ENCODE measurements at regions not wholly inside any gene's neighbourhood (a gene's known extent, or its start where the extent isn't known, plus 50 kb on each side); places are given as distances from the start of the nearest gene placed in this dataset.
"Not testable (repeated sequence)": the region's sequence is repeated elsewhere in the genome, so short reads cannot be mapped to it uniquely, and the experiment has no call there.

DNA sequence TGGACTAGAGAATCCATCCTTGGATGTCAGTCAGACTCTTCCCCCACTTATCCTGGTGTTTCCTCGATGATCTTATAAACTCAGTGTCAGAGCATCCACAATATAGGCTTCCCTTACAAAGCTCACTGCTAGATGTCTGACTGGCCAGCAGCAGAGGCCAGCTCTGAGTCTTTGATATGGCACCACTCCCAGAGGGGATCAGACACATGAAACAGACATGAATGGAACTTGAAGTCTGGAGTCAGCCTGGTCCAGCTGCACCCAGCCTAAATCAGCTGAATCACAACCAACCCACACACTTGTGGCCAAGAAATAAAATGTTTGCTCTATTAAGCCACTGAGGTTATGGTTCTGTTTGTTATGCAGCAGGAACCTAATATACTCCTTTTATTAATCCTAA, 129.6 kb upstream of the MED14 start:
- Histone ChIP-seq H3K4me3 (ENCODE audit: low read depth, low read length) (no peak overlapping the region), H3K27ac (no peak overlapping the region), H3K27me3 (ENCODE audit: insufficient read depth, low read depth, severe bottlenecking) (no peaks in the 10 kb centered on the region), H3K9me3 (ENCODE audit: severe bottlenecking) (peaks cover 9% of the 10 kb centered on the region), H3K36me3 (no peaks in the 10 kb centered on the region)
- TF ChIP-seq, protein P1, sequence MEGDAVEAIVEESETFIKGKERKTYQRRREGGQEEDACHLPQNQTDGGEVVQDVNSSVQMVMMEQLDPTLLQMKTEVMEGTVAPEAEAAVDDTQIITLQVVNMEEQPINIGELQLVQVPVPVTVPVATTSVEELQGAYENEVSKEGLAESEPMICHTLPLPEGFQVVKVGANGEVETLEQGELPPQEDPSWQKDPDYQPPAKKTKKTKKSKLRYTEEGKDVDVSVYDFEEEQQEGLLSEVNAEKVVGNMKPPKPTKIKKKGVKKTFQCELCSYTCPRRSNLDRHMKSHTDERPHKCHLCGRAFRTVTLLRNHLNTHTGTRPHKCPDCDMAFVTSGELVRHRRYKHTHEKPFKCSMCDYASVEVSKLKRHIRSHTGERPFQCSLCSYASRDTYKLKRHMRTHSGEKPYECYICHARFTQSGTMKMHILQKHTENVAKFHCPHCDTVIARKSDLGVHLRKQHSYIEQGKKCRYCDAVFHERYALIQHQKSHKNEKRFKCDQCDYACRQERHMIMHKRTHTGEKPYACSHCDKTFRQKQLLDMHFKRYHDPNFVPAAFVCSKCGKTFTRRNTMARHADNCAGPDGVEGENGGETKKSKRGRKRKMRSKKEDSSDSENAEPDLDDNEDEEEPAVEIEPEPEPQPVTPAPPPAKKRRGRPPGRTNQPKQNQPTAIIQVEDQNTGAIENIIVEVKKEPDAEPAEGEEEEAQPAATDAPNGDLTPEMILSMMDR (IDR thresholded peaks at IDR 0.05; ENCODE audit: low read depth, low read length) = no peak
- no peak for DNase-seq

- Histone ChIP-seq H3K27ac (no peak overlapping the region), H3K4me3 (ENCODE audit: low read depth, low read length) (no peak overlapping the region), H3K27me3 (ENCODE audit: insufficient read depth, low read depth, severe bottlenecking) (no peaks in the 10 kb centered on the region), H3K9me3 (ENCODE audit: severe bottlenecking) (peaks cover 4% of the 10 kb centered on the region), H3K36me3 (no peaks in the 10 kb centered on the region)
- no peak for DNase-seq
- TF ChIP-seq, protein P1 (IDR thresholded peaks at IDR 0.05; ENCODE audit: low read depth, low read length) = no peak
Observed at GRCh38 chrX:40866893-40867292, 131.6 kb upstream of the MED14 start.

DNA sequence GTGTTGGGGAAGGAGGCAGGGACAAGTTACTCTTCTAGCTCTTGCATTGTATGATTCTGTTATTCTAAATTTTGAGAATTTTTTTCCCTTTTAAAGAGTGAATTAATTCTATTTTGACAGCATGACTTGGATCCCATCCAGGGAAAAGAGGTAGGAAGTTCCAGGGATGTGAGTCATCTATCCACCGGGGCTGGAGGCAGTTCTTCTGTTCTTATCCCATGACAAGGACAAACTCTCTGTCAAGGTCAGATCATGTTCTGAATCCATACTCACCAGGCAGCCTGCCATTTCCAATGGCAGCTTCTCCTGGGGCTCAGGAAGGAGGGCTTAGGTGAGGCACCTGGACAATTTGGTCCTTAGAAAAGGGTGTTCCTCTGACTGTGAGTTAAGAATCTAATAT, 132.0 kb upstream of the MED14 start:
- no peak overlapping the region for H3K27ac ChIP-seq

GRCh38 chrX:40868868-40869267, 133.5 kb upstream of the MED14 start:
- Histone ChIP-seq H3K27ac (no peak overlapping the region), H3K27me3 (ENCODE audit: insufficient read depth, low read depth, severe bottlenecking) (peaks cover 8% of the 10 kb centered on the region), H3K36me3 (no peaks in the 10 kb centered on the region), H3K9me3 (ENCODE audit: severe bottlenecking) (peaks cover 4% of the 10 kb centered on the region), H3K4me3 (ENCODE audit: low read depth, low read length) (no peak overlapping the region)
- DNase-seq = no peak
- TF ChIP-seq, protein P1 (IDR thresholded peaks at IDR 0.05; ENCODE audit: low read depth, low read length) = no peak

More for the DNA sequence above, 132.0 kb upstream of the MED14 start:
- H3K27me3 ChIP-seq (ENCODE audit: insufficient read depth, low read depth, severe bottlenecking) = no peaks in the 10 kb centered on the region
- peaks cover 4% of the 10 kb centered on the region for H3K9me3 ChIP-seq (ENCODE audit: severe bottlenecking)
- TF ChIP-seq, protein P1 (IDR thresholded peaks at IDR 0.05; ENCODE audit: low read depth, low read length) = no peak
- H3K36me3 ChIP-seq = no peaks in the 10 kb centered on the region
- H3K4me3 ChIP-seq (ENCODE audit: low read depth, low read length) = no peak overlapping the region
- no peak for DNase-seq

GRCh38 chrX:40870982-40871381, 135.6 kb upstream of the MED14 start:
- not testable (repeated sequence) for H3K27ac ChIP-seq; DNase-seq; H3K9me3 ChIP-seq (ENCODE audit: severe bottlenecking); H3K36me3 ChIP-seq; H3K27me3 ChIP-seq (ENCODE audit: insufficient read depth, low read depth, severe bottlenecking); H3K4me3 ChIP-seq (ENCODE audit: low read depth, low read length)

- H3K27me3 ChIP-seq (ENCODE audit: insufficient read depth, low read depth, severe bottlenecking) = peaks cover 8% of the 10 kb centered on the region
- no peaks in the 10 kb centered on the region for H3K36me3 ChIP-seq
- H3K27ac ChIP-seq = no peak overlapping the region
- DNase-seq = no peak
- peaks cover 4% of the 10 kb centered on the region for H3K9me3 ChIP-seq (ENCODE audit: severe bottlenecking)
- TF ChIP-seq, protein P1 (IDR thresholded peaks at IDR 0.05; ENCODE audit: low read depth, low read length) = no peak
- no peak overlapping the region for H3K4me3 ChIP-seq (ENCODE audit: low read depth, low read length)
Observed at GRCh38 chrX:40871385-40872082, 136.2 kb upstream of the MED14 start.
